NCI-H1092 treated with DMSO at 0.1 percent for 48 hours (cell line): ENCODE measurements at regions not wholly inside any gene's neighbourhood (a gene's known extent, or its start where the extent isn't known, plus 50 kb on each side); places are given as distances from the start of the nearest gene placed in this dataset.
"Not testable (repeated sequence)": the region's sequence is repeated elsewhere in the genome, so short reads cannot be mapped to it uniquely, and the experiment has no call there.

Source experiments
- DNase-seq: peaks from one replicate; lab custom pipeline; 2025; lab: John Stamatoyannopoulos, UW

GRCh38 chr5:27129926-27130325, 91.5 kb upstream of the CDH9 start:
- DNase-seq, result no peak

GRCh38 chr5:27125856-27126255, 87.5 kb upstream of the CDH9 start:
- DNase-seq, result no peak

GRCh38 chr5:27124590-27124989, 86.2 kb upstream of the CDH9 start:
- DNase-seq, result no peak

GRCh38 chr5:27119736-27120321, 81.4 kb upstream of the CDH9 start:
- not testable (repeated sequence) for DNase-seq

GRCh38 chr5:27103486-27103885, 65.1 kb upstream of the CDH9 start:
- no peak for DNase-seq

GRCh38 chr5:27095761-27096160, 57.4 kb upstream of the CDH9 start:
- not testable (repeated sequence) for DNase-seq

GRCh38 chr5:27093279-27093678, 54.9 kb upstream of the CDH9 start:
- no peak for DNase-seq

GRCh38 chr5:27091858-27092257, 53.5 kb upstream of the CDH9 start:
- DNase-seq, result no peak

- not testable (repeated sequence) for DNase-seq
Measured at GRCh38 chr5:27088822-27089221, 50.4 kb upstream of the CDH9 start.
